A673 (cell line): ENCODE measurements at regions not wholly inside any gene's neighbourhood (a gene's known extent, or its start where the extent isn't known, plus 50 kb on each side); places are given as distances from the start of the nearest gene placed in this dataset.

Experiments
- BruUV-seq: library from RNA; stranded (reverse); fragments of 400-500 nt; replicated peaks from 2 replicates; lab custom pipeline; 2021; lab: Mats Ljungman, UMichigan
- CTCF ChIA-PET: fragments of 300-600 bp; sonication (Branson Sonifier 250); formaldehyde crosslinking; loops from one replicate; lab custom pipeline; 2022; ENCODE audit warnings: antibody characterized with exemption; lab: Charles Lee
- POLR2A ChIA-PET: fragments of 300-600 bp; sonication (Branson Sonifier 250); formaldehyde crosslinking; loops from one replicate; lab custom pipeline; 2022; ENCODE audit warnings: antibody characterized with exemption; ENCODE audit not compliant: low non-redundant PET; lab: Charles Lee
- DNase-seq: peaks from one replicate; pipeline ENCODE4 v3.0.0-alpha.2; 2015; ENCODE audit warnings: low spot score
- H3K27ac ChIP-seq: fragments of 200-600 bp; sonication (generic); 2 replicates; pipeline ENCODE4 v1.5.1; 2016; ENCODE audit warnings: mixed run types, low read depth, mild to moderate bottlenecking, mixed read lengths, antibody characterized with exemption, low read length; ENCODE audit not compliant: poor library complexity, severe bottlenecking
- H3K27me3 ChIP-seq: fragments of 200-600 bp; sonication (generic); replicated peaks from 2 replicates; pipeline ENCODE4 v1.6.1; 2017; ENCODE audit warnings: mixed run types, low read depth, mild to moderate bottlenecking, mixed read lengths, antibody characterized with exemption, low read length; ENCODE audit not compliant: insufficient read depth, poor library complexity
- H3K36me3 ChIP-seq: fragments of 200-600 bp; sonication (generic); 2 replicates; pipeline ENCODE4 v1.6.1; 2016; ENCODE audit warnings: mixed run types, mild to moderate bottlenecking, mixed read lengths, antibody characterized with exemption, low read length; ENCODE audit not compliant: insufficient read depth, poor library complexity, severe bottlenecking
- H3K4me1 ChIP-seq: fragments of 200-600 bp; sonication (generic); 2 replicates; pipeline ENCODE4 v1.6.1; 2017; ENCODE audit warnings: mixed run types, mild to moderate bottlenecking, mixed read lengths, antibody characterized with exemption, low read length; ENCODE audit not compliant: insufficient read depth, poor library complexity, severe bottlenecking
- H3K4me3 ChIP-seq: fragments of 200-600 bp; sonication (generic); 2 replicates; pipeline ENCODE4 v1.5.1; 2016; ENCODE audit warnings: low read depth, mixed run types, mild to moderate bottlenecking, mixed read lengths, low read length; ENCODE audit not compliant: poor library complexity, severe bottlenecking
- H3K9me3 ChIP-seq: fragments of 200-600 bp; sonication (generic); 2 replicates; pipeline ENCODE4 v1.6.1; 2016; ENCODE audit warnings: mixed run types, low read depth, mild to moderate bottlenecking, mixed read lengths, antibody characterized with exemption, low read length; ENCODE audit not compliant: poor library complexity, severe bottlenecking
- CTCF ChIP-seq: fragments of 300-800, 200-600 bp; sonication (generic); conservative IDR thresholded peaks from 2 replicates; pipeline ENCODE4 v1.5.1; 2017; ENCODE audit warnings: low read depth, mild to moderate bottlenecking, antibody characterized with exemption, low read length, moderate library complexity, mixed read lengths
- EZH2 ChIP-seq: fragments of 200-600 bp; sonication (generic); IDR thresholded peaks from 2 replicates; pipeline ENCODE4 v1.6.1; 2017; ENCODE audit warnings: borderline replicate concordance, low read depth, mild to moderate bottlenecking, mixed read lengths, antibody characterized with exemption, low read length; ENCODE audit not compliant: poor library complexity, severe bottlenecking
- intact Hi-C: fragments of 100-400 bp; cut with micrococcal nuclease; formaldehyde crosslinking; loops from one replicate; pipeline ENCODE4 v1.10.0; 2022; ENCODE audit not compliant: unreplicated experiment

GRCh38 chr6:100987556-100987955 lies 106.4 kb upstream of the ASCC3 start:
- Histone ChIP-seq H3K9me3 (no peaks in the 10 kb centered on the region), H3K27ac (no peak overlapping the region), H3K4me3 (no peak overlapping the region), H3K36me3 (no peaks in the 10 kb centered on the region), H3K4me1 (no peaks in the 10 kb centered on the region), H3K27me3 (no peaks in the 10 kb centered on the region)
- TF ChIP-seq EZH2: no peak
- no peak for TF ChIP-seq CTCF
- DNase-seq: no peak
- no TSS peak for BruUV-seq
- ChIA-PET POLR2A (no interaction called here), CTCF (no interaction called here)
- intact Hi-C loops: no loop called here

- no peaks in the 10 kb centered on the region for H3K36me3 ChIP-seq
- intact Hi-C loops: no loop called here
- BruUV-seq: no TSS peak
- no peaks in the 10 kb centered on the region for H3K9me3 ChIP-seq
- no peak for DNase-seq
- ChIA-PET CTCF (no interaction called here), POLR2A (no interaction called here)
- no peaks in the 10 kb centered on the region for H3K27me3 ChIP-seq
- TF ChIP-seq CTCF (no peak), EZH2 (no peak)
- H3K27ac ChIP-seq: no peak overlapping the region
- H3K4me3 ChIP-seq: no peak overlapping the region
- no peaks in the 10 kb centered on the region for H3K4me1 ChIP-seq
Measured at GRCh38 chr6:100988391-100988984, 107.4 kb upstream of the ASCC3 start.

DNA sequence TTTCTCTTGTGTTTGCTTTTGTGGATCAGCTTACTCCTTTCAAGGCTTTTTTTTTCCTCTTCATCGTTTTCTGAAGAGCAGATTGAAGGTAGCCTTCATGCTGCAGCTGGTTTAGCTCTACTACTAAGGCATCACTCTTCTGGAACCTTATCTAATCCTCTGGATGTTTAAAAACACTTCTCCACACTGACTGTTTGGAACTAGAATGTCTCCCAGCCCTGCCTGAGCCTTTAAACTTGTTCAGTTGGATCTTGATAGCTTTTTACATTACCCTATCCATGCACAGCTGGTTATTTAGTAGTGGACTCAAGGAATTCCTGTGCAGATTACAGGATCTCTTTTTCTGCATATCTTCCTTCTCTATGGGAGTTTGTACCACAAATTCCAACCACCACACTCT lies 108.9 kb upstream of the ASCC3 start:
- Histone ChIP-seq H3K27me3 (no peaks in the 10 kb centered on the region), H3K4me3 (no peak overlapping the region), H3K36me3 (no peaks in the 10 kb centered on the region), H3K4me1 (no peaks in the 10 kb centered on the region), H3K9me3 (no peaks in the 10 kb centered on the region), H3K27ac (no peak overlapping the region)
- CTCF ChIA-PET: no interaction called here
- BruUV-seq: no TSS peak
- no peak for TF ChIP-seq EZH2
- TF ChIP-seq CTCF: no peak
- intact Hi-C loops: no loop called here
- no peak for DNase-seq
- POLR2A ChIA-PET: interaction anchor here (0.5 kb wide), 1 partner anchor 11 kb away, joined by 3 read pairs; no protein-coding TSS in a partner anchor
